ENCODE measurements at regions not wholly inside any gene's neighbourhood (a gene's known extent, or its start where the extent isn't known, plus 50 kb on each side); places are given as distances from the start of the nearest gene placed in this dataset.
"Not testable (repeated sequence)": the region's sequence is repeated elsewhere in the genome, so short reads cannot be mapped to it uniquely, and the experiment has no call there.

DNA sequence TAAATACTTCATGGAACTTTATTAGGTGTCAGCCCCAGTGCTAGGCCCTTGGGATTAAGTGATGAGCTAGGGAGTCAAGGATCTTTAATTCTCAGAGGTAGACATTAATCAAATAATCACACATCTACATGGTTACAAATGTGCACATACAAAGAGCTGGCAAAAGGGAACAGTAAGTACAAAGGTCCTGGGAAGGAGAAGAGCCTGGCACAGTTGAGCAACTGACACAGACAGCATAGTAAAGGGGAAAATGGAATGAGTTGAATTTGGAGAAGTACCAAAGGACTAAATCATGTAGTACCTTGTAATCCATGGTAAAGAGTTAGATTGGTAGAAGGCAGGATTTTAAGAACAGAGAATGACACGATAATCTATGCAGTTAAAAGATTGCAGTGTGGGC lies 116.3 kb downstream of the APIP start:
- Histone ChIP-seq H3K4me3 (ENCODE audit: low read length) (no peak overlapping the region), H3K27ac (ENCODE audit: low read depth in 1 of 2, low read length in 2 of 2) (no peak overlapping the region), H3K36me3 (ENCODE audit: insufficient read depth, low read length) (no peaks in the 10 kb centered on the region), H3K27me3 (ENCODE audit: control insufficient read depth in 1 of 2, insufficient read depth in 2 of 2, low read length in 2 of 2) (peaks cover 0 to 3% of the 10 kb centered on the region in 2 experiments), H3K9me3 (ENCODE audit: control insufficient read depth in 1 of 2, insufficient read depth in 1 of 2, low read length in 2 of 2) (no peaks in the 10 kb centered on the region), H3K4me1 (ENCODE audit: insufficient read depth, low read length) (no peaks in the 10 kb centered on the region)
- no peaks in the 10 kb centered on the region for H3K36me3 Mint-ChIP-seq (ENCODE audit: low read depth)
- no peak overlapping the region for H3K27ac Mint-ChIP-seq
- ChIA-PET POLR2A (interaction anchor here (0.6 kb wide), 1 partner anchor 8 kb away, joined by 3 read pairs; no protein-coding TSS in a partner anchor), CTCF (no interaction called here)
- TF ChIP-seq, protein P1, sequence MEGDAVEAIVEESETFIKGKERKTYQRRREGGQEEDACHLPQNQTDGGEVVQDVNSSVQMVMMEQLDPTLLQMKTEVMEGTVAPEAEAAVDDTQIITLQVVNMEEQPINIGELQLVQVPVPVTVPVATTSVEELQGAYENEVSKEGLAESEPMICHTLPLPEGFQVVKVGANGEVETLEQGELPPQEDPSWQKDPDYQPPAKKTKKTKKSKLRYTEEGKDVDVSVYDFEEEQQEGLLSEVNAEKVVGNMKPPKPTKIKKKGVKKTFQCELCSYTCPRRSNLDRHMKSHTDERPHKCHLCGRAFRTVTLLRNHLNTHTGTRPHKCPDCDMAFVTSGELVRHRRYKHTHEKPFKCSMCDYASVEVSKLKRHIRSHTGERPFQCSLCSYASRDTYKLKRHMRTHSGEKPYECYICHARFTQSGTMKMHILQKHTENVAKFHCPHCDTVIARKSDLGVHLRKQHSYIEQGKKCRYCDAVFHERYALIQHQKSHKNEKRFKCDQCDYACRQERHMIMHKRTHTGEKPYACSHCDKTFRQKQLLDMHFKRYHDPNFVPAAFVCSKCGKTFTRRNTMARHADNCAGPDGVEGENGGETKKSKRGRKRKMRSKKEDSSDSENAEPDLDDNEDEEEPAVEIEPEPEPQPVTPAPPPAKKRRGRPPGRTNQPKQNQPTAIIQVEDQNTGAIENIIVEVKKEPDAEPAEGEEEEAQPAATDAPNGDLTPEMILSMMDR (IDR thresholded peaks at IDR 0.05): no peak
- no peak for DNase-seq
- H3K4me3 Mint-ChIP-seq: no peak overlapping the region
- peaks cover 30% of the 10 kb centered on the region for H3K27me3 Mint-ChIP-seq
- no peaks in the 10 kb centered on the region for H3K4me1 Mint-ChIP-seq (ENCODE audit: low read depth)
- intact Hi-C loops (cut with DNase I, micrococcal nuclease): no loop called here
- no peaks in the 10 kb centered on the region for H3K9me3 Mint-ChIP-seq
- ATAC-seq (ENCODE audit: poor library complexity): no peak

DNA sequence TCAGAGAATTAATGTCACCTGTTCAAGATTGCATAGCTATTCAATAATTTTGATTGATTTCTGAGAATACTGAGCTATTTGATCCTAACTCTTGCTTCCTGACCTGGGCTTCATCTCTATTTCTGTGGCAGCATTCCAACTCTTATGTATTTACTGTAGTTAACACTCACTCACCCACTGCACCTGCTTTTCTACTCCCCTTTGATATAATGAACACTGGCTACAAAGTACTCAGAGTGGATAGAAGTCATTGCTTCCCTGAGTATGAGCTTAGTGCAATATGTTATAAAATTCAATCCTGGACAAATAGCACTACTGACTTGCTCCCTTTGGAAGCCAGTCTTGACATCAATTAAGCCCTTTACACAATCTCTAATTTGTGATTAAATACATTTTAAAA lies 117.2 kb downstream of the APIP start:
- H3K27ac Mint-ChIP-seq: no peak overlapping the region
- no peak overlapping the region for H3K4me3 ChIP-seq (ENCODE audit: low read length)
- ATAC-seq (ENCODE audit: poor library complexity) (no peak), DNase-seq (no peak)
- intact Hi-C loops (cut with DNase I, micrococcal nuclease): no loop called here
- H3K27me3 ChIP-seq (ENCODE audit: control insufficient read depth in 1 of 2, insufficient read depth in 2 of 2, low read length in 2 of 2): peaks cover 0 to 5% of the 10 kb centered on the region in 2 experiments
- ChIA-PET POLR2A (no interaction called here), CTCF (interaction anchor here (1.0 kb wide), 1 partner anchor 12 kb away, joined by 4 read pairs; no protein-coding TSS in a partner anchor)
- no peaks in the 10 kb centered on the region for H3K36me3 ChIP-seq (ENCODE audit: insufficient read depth, low read length)
- no peaks in the 10 kb centered on the region for H3K4me1 Mint-ChIP-seq (ENCODE audit: low read depth)
- TF ChIP-seq, protein P1 (IDR thresholded peaks at IDR 0.05): no peak
- H3K36me3 Mint-ChIP-seq (ENCODE audit: low read depth): no peaks in the 10 kb centered on the region
- H3K27me3 Mint-ChIP-seq: peaks cover 27% of the 10 kb centered on the region
- H3K9me3 Mint-ChIP-seq: no peaks in the 10 kb centered on the region
- H3K4me3 Mint-ChIP-seq: no peak overlapping the region
- H3K4me1 ChIP-seq (ENCODE audit: insufficient read depth, low read length): no peaks in the 10 kb centered on the region
- no peak overlapping the region for H3K27ac ChIP-seq (ENCODE audit: low read depth in 1 of 2, low read length in 2 of 2)
- H3K9me3 ChIP-seq (ENCODE audit: control insufficient read depth in 1 of 2, insufficient read depth in 1 of 2, low read length in 2 of 2): no peaks in the 10 kb centered on the region

DNA sequence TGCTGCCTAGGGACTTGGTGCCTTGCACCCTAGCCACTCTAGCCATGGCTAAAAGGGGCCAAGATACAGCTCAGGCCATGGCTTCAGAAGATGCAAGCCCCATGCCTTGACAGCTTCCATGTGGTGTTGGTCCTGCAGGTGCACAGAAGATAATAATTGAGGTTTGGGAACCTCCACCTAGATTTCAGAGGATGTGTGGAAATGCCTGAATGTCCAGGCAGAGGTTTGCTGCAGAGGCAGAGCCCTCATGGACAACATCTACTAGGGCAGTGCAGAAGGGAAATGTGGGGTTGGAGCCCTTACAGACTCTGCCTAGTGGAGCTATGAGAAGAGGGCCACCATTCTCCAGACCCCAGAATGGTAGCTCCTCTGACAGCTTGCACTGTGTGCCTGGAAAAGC lies 118.7 kb downstream of the APIP start:
- H3K9me3 ChIP-seq (ENCODE audit: control insufficient read depth in 1 of 2, insufficient read depth in 1 of 2, low read length in 2 of 2); H3K4me1 ChIP-seq (ENCODE audit: insufficient read depth, low read length); H3K36me3 ChIP-seq (ENCODE audit: insufficient read depth, low read length); H3K4me3 ChIP-seq (ENCODE audit: low read length); H3K27ac Mint-ChIP-seq; DNase-seq; H3K4me1 Mint-ChIP-seq (ENCODE audit: low read depth); H3K36me3 Mint-ChIP-seq (ENCODE audit: low read depth); H3K27me3 ChIP-seq (ENCODE audit: control insufficient read depth in 1 of 2, insufficient read depth in 2 of 2, low read length in 2 of 2); CTCF ChIA-PET; ATAC-seq (ENCODE audit: poor library complexity); H3K27ac ChIP-seq (ENCODE audit: low read depth in 1 of 2, low read length in 2 of 2); H3K9me3 Mint-ChIP-seq; POLR2A ChIA-PET; intact Hi-C loops (cut with DNase I, micrococcal nuclease); H3K4me3 Mint-ChIP-seq: not testable (repeated sequence)
- H3K27me3 Mint-ChIP-seq: peaks cover 18% of the 10 kb centered on the region

DNA sequence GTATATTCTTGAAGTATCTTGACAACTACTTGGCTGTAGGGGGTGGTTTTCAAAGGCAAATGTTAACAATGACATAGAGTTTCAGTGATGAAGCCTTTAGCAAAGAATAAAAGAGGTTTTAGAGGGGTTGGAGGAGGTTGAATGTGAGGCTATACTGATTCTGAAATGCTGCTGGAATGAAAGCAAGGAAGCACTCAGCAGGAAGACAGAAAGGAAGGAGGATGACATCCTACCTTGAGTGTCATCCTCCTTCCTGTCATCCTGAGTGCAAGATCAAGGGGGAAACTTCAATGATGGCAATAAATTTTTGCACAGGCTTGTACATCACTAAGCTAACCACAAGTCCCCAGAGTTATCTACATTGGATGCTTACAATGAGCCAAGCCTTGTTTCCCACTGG lies 120.5 kb downstream of the APIP start:
- H3K4me1 ChIP-seq (ENCODE audit: insufficient read depth, low read length): no peaks in the 10 kb centered on the region
- CTCF ChIA-PET: no interaction called here

More for the DNA sequence above, 120.5 kb downstream of the APIP start:
- H3K4me1 Mint-ChIP-seq (ENCODE audit: low read depth): no peaks in the 10 kb centered on the region
- DNase-seq (no peak), ATAC-seq (ENCODE audit: poor library complexity) (no peak)
- Histone ChIP-seq H3K27ac (ENCODE audit: low read depth in 1 of 2, low read length in 2 of 2) (no peak overlapping the region), H3K4me3 (ENCODE audit: low read length) (no peak overlapping the region), H3K27me3 (ENCODE audit: control insufficient read depth in 1 of 2, insufficient read depth in 2 of 2, low read length in 2 of 2) (peaks cover 0 to 8% of the 10 kb centered on the region in 2 experiments), H3K9me3 (ENCODE audit: control insufficient read depth in 1 of 2, insufficient read depth in 1 of 2, low read length in 2 of 2) (no peaks in the 10 kb centered on the region), H3K36me3 (ENCODE audit: insufficient read depth, low read length) (no peaks in the 10 kb centered on the region)
- H3K27ac Mint-ChIP-seq: no peak overlapping the region
- H3K9me3 Mint-ChIP-seq: no peaks in the 10 kb centered on the region
- POLR2A ChIA-PET: no interaction called here
- intact Hi-C loops (cut with DNase I, micrococcal nuclease): no loop called here
- TF ChIP-seq, protein P1 (IDR thresholded peaks at IDR 0.05): no peak
- H3K4me3 Mint-ChIP-seq: no peak overlapping the region
- H3K27me3 Mint-ChIP-seq: peaks cover 18% of the 10 kb centered on the region
- no peaks in the 10 kb centered on the region for H3K36me3 Mint-ChIP-seq (ENCODE audit: low read depth)

All from CD4-positive, alpha-beta T cell (primary cell).